Coronary artery (tissue), 2 donors: ENCODE measurements at regions not wholly inside any gene's neighbourhood (a gene's known extent, or its start where the extent isn't known, plus 50 kb on each side); places are given as distances from the start of the nearest gene placed in this dataset.
"Not testable (repeated sequence)": the region's sequence is repeated elsewhere in the genome, so short reads cannot be mapped to it uniquely, and the experiment has no call there.

Source experiments
- DNase-seq: peaks from one replicate; pipeline ENCODE4 v3.0.0-alpha.2; 2017; ENCODE audit warnings: low spot score
- H3K27ac ChIP-seq, 2 donors: fragments of 200-600 bp; sonication (generic); one replicate each; pipeline ENCODE4 v1.5.1; 2016 to 2019
- H3K4me3 ChIP-seq: fragments of 200-600 bp; sonication (generic); 2 replicates; pipeline ENCODE4 v1.5.1; 2016; ENCODE audit warnings: mild to moderate bottlenecking, moderate library complexity
- CTCF ChIP-seq: fragments of 200-600 bp; sonication (generic); IDR thresholded peaks from one replicate; pipeline ENCODE4 v1.5.1; 2019; ENCODE audit warnings: antibody characterized with exemption

- DNase-seq: no peak
- TF ChIP-seq CTCF: no peak
- Histone ChIP-seq H3K27ac (no peak overlapping the region), H3K4me3 (no peak overlapping the region)
These were observed 173.7 kb upstream of the ANKRD55 start for GRCh38 chr5:56406838-56407237.

GRCh38 chr5:56406221-56406620 lies 173.1 kb upstream of the ANKRD55 start:
- H3K4me3 ChIP-seq: no peak overlapping the region
- no peak for TF ChIP-seq CTCF
- DNase-seq: no peak
- H3K27ac ChIP-seq: no peak overlapping the region

- no peak overlapping the region for H3K27ac ChIP-seq
- TF ChIP-seq CTCF: no peak
- H3K4me3 ChIP-seq: no peak overlapping the region
- no peak for DNase-seq
These were observed 172.2 kb upstream of the ANKRD55 start for GRCh38 chr5:56405116-56405908.

- Histone ChIP-seq H3K27ac (no peak overlapping the region), H3K4me3 (no peak overlapping the region)
- no peak for TF ChIP-seq CTCF
- DNase-seq: no peak
These were observed 169.4 kb upstream of the ANKRD55 start for GRCh38 chr5:56402266-56403220.

- not testable (repeated sequence) for DNase-seq, H3K4me3 ChIP-seq, H3K27ac ChIP-seq
These were observed 164.7 kb upstream of the ANKRD55 start for GRCh38 chr5:56397796-56398195.

GRCh38 chr5:56396634-56397033 lies 163.5 kb upstream of the ANKRD55 start:
- Histone ChIP-seq H3K27ac (no peak overlapping the region), H3K4me3 (no peak overlapping the region)
- TF ChIP-seq CTCF: no peak
- no peak for DNase-seq

GRCh38 chr5:56389261-56389660 lies 156.1 kb upstream of the ANKRD55 start:
- no peak overlapping the region for H3K4me3 ChIP-seq
- TF ChIP-seq CTCF: no peak
- no peak overlapping the region for H3K27ac ChIP-seq
- DNase-seq: no peak
